ENCODE measurements at regions not wholly inside any gene's neighbourhood (a gene's known extent, or its start where the extent isn't known, plus 50 kb on each side); places are given as distances from the start of the nearest gene placed in this dataset.
"Not testable (repeated sequence)": the region's sequence is repeated elsewhere in the genome, so short reads cannot be mapped to it uniquely, and the experiment has no call there.

DNA sequence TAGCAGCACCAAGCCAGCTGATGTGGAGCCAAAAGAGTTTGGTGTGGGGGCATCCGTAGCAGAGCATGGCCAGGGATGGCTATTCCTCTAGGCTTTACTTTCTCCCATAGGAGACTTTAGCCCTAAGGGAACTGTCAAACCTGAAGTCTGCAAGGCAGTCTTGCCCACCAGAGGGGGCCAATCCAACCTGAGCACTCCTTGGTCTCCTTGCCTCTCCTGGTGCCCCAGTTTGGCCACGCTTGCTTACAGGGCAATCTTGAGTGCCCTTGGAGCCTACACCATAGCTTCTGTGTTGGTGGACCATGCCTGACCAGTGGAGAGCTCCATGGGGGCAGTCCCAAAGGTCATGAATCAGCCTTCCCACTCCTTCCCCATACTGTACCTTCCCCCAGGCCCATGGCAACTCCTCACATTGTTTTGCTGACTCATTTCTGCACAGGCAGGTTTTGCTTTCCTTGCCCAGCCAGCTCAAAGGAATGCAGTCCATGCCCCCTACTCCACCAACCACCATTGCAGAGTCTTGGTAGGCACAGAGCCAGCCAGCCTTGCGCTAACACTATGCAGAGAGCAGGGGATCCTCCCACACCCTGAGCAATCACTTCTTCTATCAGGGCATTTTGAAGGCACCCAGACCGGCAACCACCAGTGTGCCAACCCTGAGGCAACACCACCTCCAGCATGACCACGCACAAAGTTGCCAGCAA lies 1421.2 kb upstream of the RAG2 start:
- no peak for DNase-seq (ENCODE audit: low spot score)
- in situ Hi-C loops (cut with HindIII; ENCODE audit: low sequenced_read_pairs), result no loop called here

DNA sequence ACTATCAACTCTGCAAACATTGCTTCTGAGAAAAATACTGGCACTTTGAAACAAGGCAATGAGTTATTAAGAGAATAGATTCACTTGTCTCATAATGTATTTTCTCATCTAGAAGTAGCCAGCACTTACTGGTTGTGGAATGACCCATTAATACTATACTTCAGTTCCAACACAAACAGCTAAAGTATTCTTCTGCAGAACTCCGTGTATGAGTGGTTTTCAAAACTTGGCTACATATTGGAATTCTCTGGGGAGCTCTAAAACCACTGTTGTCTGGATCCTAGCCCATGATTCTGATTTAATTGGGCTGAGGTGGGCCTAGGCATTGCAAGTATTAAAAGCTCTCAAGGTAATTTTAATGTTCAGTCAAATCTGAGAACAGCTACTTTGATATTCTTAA lies 1416.4 kb upstream of the RAG2 start:
- in situ Hi-C loops (cut with HindIII; ENCODE audit: low sequenced_read_pairs), result no loop called here
- DNase-seq (ENCODE audit: low spot score), result no peak

DNA sequence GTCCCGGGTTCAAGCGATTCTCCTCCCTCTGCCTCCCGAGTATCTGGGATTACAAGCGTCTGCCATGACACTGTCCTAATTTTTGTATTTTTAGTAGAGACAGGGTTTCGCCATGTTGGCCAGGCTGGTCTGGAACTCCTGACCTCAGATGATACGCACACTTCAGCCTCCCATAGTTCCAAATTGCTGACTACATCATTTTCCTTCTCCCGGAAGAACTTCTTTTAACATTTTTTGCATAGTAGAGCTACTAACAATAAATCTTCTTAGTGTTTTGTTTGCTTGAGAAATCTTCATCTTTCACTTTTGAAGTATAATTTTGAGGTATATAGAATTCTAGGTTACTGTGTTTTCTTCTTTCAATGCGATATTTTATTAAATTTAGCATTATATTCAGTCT lies 1415.1 kb upstream of the RAG2 start:
- no peak for DNase-seq (ENCODE audit: low spot score)
- in situ Hi-C loops (cut with HindIII; ENCODE audit: low sequenced_read_pairs), result no loop called here

DNA sequence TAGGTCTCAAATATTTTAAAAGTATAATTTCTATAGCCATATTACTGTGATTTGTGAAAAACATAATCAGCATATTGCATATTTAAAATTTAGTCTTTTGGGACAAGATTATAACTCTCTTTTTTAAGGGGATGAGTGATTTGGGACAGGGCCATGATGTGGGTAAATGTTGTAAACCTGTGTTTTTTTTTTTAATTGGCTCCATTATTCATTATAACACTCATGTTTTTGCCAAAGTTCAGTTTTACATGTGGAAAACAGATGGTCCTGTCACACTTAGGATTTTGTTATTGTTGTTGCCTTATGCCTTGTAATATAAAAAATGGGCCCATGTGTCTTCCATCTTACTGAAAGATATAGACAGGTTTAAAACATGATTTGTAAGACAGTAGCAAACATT lies 1413.5 kb upstream of the RAG2 start:
- in situ Hi-C loops (cut with HindIII; ENCODE audit: low sequenced_read_pairs), result no loop called here
- no peak for DNase-seq (ENCODE audit: low spot score)

DNA sequence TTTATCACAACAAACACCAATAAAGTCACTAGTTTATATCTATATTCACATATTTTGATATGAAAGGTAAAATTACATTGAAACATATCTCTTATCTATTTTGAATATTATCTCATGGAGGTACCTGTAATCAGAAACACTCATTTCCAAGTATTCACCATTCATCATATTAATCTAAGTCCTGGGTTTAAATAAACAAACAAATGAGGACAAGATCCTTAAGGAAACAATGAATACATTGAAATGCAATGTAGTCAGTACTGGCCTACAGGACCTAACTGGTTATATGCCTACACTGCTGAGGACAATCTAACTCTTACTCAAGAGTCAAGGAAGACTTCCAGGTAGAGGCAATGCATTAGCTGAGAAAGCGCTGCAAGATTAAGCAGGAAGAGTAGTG lies 1411.9 kb upstream of the RAG2 start:
- in situ Hi-C loops (cut with HindIII; ENCODE audit: low sequenced_read_pairs), result no loop called here
- DNase-seq (ENCODE audit: low spot score), result no peak

DNA sequence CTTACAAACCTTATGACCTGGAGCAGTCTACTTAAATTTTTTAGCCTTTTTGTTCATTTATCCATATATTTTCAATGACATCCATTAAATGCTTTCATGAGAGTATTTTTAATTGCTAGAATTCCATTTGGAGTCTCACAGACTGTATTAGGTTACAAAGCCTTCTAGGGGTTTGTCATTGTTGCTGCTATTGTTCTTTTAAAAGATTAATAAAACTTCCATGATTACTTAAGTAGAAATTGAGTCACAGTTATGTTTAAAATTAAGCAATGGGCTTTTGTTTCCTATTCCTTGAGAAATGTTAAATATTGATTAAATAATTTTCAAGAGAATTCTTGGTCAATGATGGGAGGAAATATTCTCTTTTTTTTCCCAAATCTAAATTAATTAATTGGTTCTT lies 1408.4 kb upstream of the RAG2 start:
- no peak for DNase-seq (ENCODE audit: low spot score)
- in situ Hi-C loops (cut with HindIII; ENCODE audit: low sequenced_read_pairs), result no loop called here

DNA sequence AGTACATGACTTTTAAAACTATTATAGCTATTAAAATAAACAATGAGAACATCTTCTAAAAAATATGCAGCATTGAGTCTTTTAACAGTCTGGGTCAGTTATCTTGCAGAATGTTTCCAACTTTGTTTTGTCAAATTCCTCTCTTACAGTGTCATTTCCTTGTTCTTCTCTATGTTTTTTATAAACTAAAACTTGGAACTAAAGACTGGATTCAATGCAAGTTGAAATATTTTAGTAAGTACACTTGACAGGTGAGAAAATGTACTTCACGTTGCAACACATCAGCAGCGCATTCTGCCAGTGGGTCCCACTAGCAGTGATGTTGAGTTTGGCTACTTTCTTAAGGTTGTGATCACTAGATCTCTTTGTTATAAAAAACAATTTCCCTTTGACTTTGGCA lies 1407.6 kb upstream of the RAG2 start:
- in situ Hi-C loops (cut with HindIII; ENCODE audit: low sequenced_read_pairs), result no loop called here
- DNase-seq (ENCODE audit: low spot score), result no peak

DNA sequence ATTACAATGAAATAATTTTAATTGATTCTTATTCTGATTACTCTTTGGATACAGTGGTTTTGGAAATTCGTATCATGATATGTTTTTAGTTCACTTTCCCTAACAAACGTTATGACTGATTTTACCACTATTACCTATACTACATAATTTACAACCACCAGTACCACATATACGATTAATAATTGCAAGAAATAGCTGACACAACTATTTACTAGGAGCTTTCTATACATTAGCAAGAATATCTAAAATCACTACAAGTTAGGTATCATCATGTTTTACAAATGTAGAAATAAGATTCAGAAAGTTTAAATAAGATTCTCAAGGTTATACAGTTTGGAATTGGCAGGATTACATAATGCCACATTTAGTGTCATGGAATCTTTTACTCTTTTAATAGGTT lies 1401.1 kb upstream of the RAG2 start:
- in situ Hi-C loops (cut with HindIII; ENCODE audit: low sequenced_read_pairs), result no loop called here
- DNase-seq (ENCODE audit: low spot score), result no peak

DNA sequence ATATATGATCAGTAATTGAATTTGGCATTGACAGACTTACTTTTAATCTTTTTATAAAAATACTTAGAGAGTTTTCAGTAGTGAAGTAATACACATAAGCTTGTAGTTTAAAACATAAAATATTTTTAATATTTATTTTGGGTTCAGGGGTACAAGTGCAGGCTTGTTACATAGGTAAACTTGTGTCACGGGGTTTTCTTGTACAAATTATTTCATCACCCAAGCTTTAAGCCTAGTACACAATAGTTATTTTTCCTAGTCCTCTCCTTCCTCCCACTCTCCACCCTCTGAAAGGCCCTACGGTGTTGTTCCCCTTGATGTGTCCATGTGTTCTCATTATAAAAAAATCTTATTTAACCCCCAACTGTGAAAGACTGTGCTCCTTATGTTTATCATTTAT lies 1397.8 kb upstream of the RAG2 start:
- in situ Hi-C loops (cut with HindIII; ENCODE audit: low sequenced_read_pairs), result no loop called here

DNA sequence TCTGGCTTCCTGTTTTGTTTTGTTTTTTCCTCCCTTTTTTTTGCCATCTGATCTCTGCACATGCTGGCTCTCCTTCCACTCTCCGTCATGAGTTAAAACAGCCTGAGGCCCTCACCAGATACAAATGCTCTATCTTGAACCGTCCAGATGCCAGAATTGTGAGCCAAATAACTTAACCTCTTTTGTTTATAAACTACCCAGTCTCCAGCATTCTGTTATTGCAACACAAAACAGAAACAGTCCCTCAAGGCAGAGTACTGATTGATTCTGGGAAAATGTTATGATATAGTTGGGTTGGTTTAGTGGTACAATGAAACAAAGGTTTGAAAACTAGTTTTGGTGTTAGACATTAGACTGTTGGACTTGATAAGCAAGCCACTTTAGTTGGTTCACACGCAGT lies 1390.0 kb upstream of the RAG2 start:
- DNase-seq (ENCODE audit: low spot score), result peak; percentile 7
- in situ Hi-C loops (cut with HindIII; ENCODE audit: low sequenced_read_pairs), result no loop called here

More for the DNA sequence above, 1397.8 kb upstream of the RAG2 start:
- DNase-seq (ENCODE audit: low spot score), result no peak

DNA sequence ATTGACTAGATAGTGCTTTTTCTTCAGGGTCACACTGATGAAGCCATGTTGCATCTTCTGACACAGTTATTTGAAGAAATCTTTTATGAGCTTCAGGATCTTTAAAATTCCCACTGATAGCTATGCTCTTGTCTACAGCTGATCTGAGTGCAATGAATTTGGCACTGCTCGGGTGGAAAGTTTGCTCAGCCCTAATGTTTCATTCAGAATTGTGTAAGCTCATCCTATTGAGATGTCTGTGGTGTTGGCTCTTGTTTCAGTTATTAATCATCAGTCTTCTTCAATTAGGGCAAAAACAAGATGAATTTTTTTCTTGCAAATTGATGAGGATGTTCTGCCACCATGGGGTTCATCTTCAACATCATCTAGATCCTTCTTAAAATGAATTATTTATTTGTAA lies 1387.0 kb upstream of the RAG2 start:
- DNase-seq (ENCODE audit: low spot score), result no peak
- in situ Hi-C loops (cut with HindIII; ENCODE audit: low sequenced_read_pairs), result no loop called here

DNA sequence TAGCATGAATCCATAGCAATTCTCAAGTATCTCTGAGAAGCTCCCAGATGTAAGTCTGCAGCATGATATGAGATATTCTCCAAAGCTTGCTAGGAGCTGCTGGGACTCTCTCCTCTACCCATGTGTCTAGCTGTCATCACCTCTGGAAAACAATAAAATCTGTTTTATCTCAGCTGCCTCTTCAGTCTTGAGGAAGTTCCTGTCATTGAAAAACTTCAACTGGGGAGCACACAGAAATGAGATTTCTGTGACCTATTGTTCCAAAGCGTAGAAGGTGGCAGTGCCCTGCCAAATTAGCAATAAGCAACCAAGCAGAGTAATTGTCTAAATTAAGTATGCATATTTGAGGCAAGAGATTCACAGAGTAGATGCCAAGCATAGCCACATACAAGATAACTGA lies 1380.6 kb upstream of the RAG2 start:
- DNase-seq (ENCODE audit: low spot score), result no peak

DNA sequence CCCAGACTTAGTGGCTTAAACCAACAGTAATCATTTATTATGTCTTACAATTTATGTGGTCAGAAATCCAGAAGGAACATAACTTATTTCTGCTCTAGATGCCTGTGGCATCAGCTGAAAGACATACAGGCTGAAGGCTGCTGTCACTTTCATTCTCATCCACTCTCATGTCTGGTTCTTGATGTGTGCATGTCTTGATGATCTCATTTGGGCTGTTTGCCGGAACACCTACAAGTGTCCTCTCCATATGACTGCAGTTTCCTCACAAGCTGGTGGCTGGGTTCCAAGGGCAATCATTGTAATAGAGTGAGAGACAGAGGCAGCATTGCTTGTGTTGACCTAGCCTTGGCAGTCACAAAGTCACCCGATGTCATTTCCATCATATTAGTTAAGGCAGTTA lies 1375.9 kb upstream of the RAG2 start:
- in situ Hi-C loops (cut with HindIII; ENCODE audit: low sequenced_read_pairs), result no loop called here
- no peak for DNase-seq (ENCODE audit: low spot score)

More for the DNA sequence above, 1380.6 kb upstream of the RAG2 start:
- in situ Hi-C loops (cut with HindIII; ENCODE audit: low sequenced_read_pairs), result no loop called here

DNA sequence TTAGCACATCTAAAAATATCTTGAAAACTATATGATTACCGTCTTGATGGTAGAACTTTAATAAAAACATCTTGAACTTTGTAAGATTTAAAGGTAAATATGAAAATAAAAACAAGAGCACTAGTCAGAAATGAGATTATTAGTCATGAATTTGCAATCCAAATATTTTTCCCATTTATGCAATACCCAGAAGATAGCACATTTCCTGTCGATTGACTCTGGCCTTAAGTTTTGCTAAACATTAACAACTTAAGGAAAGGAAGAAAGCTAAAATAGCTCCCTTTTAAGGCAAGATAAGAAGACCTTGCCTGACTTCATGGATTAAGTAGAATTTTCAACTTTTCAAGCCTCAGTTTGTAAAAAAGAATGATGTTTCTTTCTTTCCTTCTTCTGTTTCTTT lies 1374.7 kb upstream of the RAG2 start:
- DNase-seq (ENCODE audit: low spot score), result no peak
- in situ Hi-C loops (cut with HindIII; ENCODE audit: low sequenced_read_pairs), result no loop called here

DNA sequence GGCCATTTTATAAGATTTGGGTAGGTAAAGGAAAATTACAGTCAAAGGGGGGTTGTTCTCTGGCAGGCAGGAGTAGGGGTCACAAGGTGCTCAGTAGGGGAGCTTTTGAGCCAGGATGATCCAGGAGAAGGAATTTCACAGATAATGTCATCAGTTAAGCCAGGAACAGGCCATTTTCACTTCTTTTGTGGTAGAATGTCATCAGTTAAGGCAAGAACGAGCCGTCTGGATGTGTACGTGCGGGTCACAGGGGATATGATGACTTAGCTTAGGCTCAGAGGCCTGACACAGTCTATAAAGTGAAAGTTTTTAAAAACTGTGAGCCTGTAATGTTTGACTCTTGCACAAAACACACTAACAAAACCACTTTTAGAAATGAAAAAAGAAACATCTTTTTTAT lies 1371.3 kb upstream of the RAG2 start:
- DNase-seq (ENCODE audit: low spot score); in situ Hi-C loops (cut with HindIII; ENCODE audit: low sequenced_read_pairs): not testable (repeated sequence)

DNA sequence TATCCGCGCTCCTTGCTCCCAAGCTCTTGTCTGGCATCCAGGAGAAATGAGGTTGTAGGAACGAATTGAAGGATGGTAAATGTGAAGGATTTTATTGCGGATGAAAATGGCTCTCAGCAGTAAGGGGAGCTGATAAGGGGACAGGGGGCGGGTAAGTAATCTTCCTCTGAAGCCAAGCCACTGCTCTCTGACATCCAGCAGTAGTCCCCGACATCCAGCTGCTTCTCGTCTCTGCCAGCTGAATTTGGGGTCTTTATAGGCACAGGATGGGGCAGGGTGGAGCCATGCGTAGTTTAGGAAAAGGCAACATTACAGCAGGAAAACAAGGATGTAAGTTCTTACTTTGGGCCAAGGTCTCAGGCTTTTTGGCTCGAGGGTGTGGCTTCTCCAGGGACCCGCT lies 1370.1 kb upstream of the RAG2 start:
- DNase-seq (ENCODE audit: low spot score), result no peak
- in situ Hi-C loops (cut with HindIII; ENCODE audit: low sequenced_read_pairs), result no loop called here

DNA sequence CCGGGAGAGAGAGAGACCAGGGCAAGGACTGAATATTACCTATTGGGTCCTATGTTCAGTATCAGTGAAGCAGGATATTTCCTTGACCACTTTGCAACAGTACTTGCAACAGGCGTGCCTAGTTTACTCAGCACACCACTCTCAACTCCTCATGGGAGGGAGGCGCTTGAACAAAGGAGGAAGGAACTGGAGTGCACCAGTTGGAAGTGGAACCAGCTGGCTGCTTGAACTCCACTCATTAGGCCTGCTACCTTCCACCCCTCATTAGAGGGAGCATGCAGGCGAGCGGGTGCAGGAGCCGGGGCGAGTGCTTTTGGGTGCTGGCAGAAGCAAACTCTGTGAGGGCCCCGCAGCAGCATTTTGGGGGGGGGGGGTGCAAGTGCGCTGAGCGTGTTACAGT lies 1369.6 kb upstream of the RAG2 start:
- in situ Hi-C loops (cut with HindIII; ENCODE audit: low sequenced_read_pairs), result no loop called here
- DNase-seq (ENCODE audit: low spot score), result no peak

DNA sequence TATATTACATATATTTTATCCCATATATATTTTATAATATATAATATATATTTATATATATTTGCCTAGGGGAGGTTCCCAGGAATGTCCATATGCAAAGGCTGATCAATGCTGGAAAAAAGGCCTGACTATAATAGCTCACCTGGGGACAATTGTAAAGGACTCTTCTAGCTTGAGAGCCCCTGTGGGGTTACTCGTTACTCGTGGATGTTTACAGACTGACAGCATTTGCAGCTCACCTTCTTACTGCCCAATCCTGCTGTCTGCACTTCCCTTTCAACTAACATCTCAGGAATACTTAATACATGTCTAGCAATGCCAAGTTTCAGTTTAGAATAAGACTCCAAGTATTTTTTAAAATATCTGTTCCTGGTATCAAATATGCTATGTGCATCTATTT lies 1365.4 kb upstream of the RAG2 start:
- in situ Hi-C loops (cut with HindIII; ENCODE audit: low sequenced_read_pairs), result no loop called here

DNA sequence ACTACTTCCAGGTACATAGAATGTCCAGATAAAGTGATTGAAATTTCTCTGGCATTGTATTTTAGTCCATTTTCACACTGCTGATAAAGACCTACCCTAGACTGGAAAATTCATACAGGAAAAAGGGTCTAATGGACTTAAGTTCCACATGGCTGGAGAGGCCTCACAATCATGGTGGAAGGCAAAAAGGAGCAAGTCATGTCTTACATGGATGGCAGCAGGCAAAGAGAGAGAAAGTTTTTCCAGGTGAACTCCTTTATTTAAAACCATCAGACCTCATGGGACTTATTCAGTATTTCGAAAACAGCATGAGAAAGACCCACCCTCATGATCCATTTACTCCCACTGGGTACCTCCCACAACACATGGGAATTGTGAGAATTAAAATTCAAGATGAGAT lies 1359.7 kb upstream of the RAG2 start:
- DNase-seq (ENCODE audit: low spot score), result no peak
- in situ Hi-C loops (cut with HindIII; ENCODE audit: low sequenced_read_pairs), result no loop called here

More for the DNA sequence above, 1365.4 kb upstream of the RAG2 start:
- no peak for DNase-seq (ENCODE audit: low spot score)

DNA sequence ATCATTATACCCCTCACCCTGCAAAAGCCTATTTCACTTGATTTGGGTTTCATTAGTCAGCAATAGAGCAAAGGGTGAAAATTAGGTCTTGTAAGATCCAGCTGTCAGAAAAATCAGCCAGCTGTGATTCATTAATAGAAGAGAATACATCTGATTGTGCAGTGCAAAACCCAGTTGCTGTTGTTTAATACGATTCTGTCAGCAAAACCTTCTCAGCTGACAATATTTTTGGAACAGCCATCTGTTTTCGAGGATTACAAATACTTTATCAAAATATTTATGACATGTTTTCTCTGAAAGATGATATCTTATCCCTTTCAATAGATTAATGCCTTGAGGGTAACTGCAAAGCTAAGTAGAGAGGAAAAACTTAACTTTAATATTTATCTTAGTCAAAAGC lies 1354.0 kb upstream of the RAG2 start:
- in situ Hi-C loops (cut with HindIII; ENCODE audit: low sequenced_read_pairs), result no loop called here
- DNase-seq (ENCODE audit: low spot score), result no peak

DNA sequence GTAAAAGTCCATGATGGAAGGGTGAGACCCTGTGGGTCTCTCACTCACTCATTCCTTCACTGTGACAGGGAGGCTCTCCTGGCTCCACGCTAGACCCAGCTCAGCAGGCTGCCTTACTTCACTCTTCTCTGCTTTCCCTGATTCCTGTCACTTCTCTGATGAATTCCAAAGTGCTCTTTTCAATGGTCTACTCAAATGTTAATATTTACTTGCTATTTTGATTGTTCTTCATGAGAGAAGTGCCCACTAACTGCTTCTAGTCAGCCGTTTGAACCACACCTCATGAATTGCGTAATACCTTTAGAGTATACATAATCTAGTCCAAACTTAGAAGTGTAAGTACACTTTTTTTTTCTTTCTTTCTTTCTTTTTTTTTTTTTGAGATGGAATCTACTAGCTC lies 1350.2 kb upstream of the RAG2 start:
- in situ Hi-C loops (cut with HindIII; ENCODE audit: low sequenced_read_pairs), result no loop called here
- DNase-seq (ENCODE audit: low spot score), result no peak

DNA sequence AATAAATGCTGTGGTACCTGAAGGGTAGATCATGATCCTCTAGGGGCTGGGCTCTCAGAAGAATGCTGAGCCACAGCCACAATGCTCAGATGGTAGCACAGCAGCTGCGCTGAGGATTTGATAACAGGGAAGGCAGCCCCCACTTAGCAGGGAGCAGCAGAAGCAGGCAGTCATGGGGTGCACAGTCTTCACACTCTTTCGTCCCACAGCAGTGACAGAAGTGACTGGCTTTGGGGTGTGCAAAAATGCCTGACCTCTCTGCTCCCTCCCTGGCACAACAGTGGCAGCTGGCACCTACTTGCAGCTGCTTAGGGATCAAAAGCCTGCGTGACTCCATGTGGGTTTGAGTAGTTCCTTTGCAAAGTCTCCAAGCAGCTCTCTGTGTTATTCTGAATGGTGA lies 1349.8 kb upstream of the RAG2 start:
- DNase-seq (ENCODE audit: low spot score), result no peak
- in situ Hi-C loops (cut with HindIII; ENCODE audit: low sequenced_read_pairs), result no loop called here

Data from G401 (cell line).